HUES48 (cell line): ENCODE measurements at regions not wholly inside any gene's neighbourhood (a gene's known extent, or its start where the extent isn't known, plus 50 kb on each side); places are given as distances from the start of the nearest gene placed in this dataset.
"Not testable (repeated sequence)": the region's sequence is repeated elsewhere in the genome, so short reads cannot be mapped to it uniquely, and the experiment has no call there.

ENCODE experiments used
- H3K27ac ChIP-seq: one replicate; pipeline ENCODE4 v1.7.0; 2013; ENCODE audit warnings: low read depth, low read length, inconsistent platforms
- H3K27me3 ChIP-seq: 2 replicates; pipeline ENCODE4 v1.6.1; 2013; ENCODE audit warnings: mild to moderate bottlenecking, low read length; ENCODE audit not compliant: control insufficient read depth, insufficient read depth
- H3K36me3 ChIP-seq: 2 replicates; pipeline ENCODE4 v1.6.1; 2013; ENCODE audit warnings: low read length; ENCODE audit not compliant: control insufficient read depth, insufficient read depth
- H3K4me1 ChIP-seq: 2 replicates; pipeline ENCODE4 v1.6.1; 2013; ENCODE audit warnings: mild to moderate bottlenecking, low read length; ENCODE audit not compliant: control insufficient read depth, insufficient read depth
- H3K4me3 ChIP-seq: 2 replicates; pipeline ENCODE4 v1.5.1; 2013; ENCODE audit warnings: mild to moderate bottlenecking, low read depth, low read length
- H3K9ac ChIP-seq: 2 replicates; pipeline ENCODE4 v1.6.1; 2013; ENCODE audit warnings: mild to moderate bottlenecking, low read depth, low read length, moderate library complexity
- H3K9me3 ChIP-seq: 2 replicates; pipeline ENCODE4 v1.6.1; 2013; ENCODE audit warnings: low read length; ENCODE audit not compliant: control insufficient read depth, insufficient read depth

DNA sequence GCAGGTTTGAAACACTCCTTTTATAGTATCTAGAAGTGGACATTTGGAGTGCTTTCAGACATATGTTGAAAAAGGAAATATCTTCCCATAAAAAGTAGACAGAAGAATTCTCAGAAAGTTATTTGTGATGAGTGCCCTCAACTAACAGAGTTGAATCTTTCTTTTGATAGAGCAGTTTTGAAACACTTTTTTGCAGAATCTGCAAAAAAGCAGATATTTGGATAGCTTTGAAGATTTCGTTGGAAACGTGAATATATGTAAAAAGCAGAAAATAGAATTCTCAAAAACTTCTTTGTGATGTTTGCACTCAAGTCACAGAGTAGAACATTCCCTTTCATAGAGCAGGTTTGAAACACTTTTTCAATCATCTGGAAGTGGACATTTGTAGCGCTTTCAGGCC, 676.4 kb upstream of the ZNF337 start:
- not testable (repeated sequence) for H3K27ac ChIP-seq, H3K9ac ChIP-seq, H3K4me3 ChIP-seq, H3K4me1 ChIP-seq, H3K36me3 ChIP-seq, H3K27me3 ChIP-seq
- peaks cover 19% of the 10 kb centered on the region; the same call in 1 of the 2 replicates for H3K9me3 ChIP-seq

DNA sequence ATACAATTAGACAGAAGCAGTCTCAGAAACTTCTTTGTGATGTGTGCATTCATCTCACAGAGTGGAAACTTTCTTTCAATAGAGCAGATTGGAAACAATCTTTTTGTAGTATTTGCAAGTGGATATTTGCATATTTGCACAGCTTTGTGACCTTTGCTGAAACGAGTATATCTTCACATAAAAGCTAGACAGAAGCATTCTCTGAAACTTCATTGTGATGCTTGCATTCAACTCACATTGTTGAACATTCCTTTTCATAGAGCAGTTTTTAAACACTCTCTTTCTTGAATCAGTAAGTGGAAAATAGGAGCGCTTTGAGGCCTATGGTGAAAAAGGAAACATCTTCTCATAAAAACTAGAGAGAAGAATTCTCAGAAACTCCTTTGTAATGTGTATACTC, 657.9 kb upstream of the ZNF337 start:
- Histone ChIP-seq H3K9me3 (peaks cover 30% of the 10 kb centered on the region), H3K27ac (no peak overlapping the region), H3K4me1 (no peaks in the 10 kb centered on the region), H3K36me3 (no peaks in the 10 kb centered on the region), H3K9ac (no peak overlapping the region), H3K27me3 (no peaks in the 10 kb centered on the region), H3K4me3 (no peak overlapping the region)

DNA sequence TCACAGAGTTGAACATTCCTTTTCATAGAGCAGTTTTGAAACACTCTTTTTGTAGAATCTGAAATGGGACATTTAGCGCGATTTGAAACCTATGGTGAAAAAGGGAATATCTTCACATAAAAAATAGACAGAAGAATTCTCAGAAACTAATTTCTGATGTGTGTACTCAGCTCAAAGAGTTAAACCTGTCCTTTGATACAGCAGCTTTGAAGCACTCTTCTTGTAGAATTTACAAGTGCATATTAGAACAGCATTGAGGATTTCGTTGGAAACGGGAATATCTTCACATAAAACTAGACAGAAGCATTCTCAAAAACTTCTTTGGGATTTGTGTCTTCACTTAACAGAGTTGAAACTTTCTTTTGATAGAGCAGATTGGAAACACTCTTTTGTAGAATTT, 650.7 kb upstream of the ZNF337 start:
- no peaks in the 10 kb centered on the region for H3K27me3 ChIP-seq
- H3K9me3 ChIP-seq, result peaks cover 9% of the 10 kb centered on the region; the same call in 1 of the 2 replicates
- no peaks in the 10 kb centered on the region for H3K36me3 ChIP-seq
- H3K27ac ChIP-seq, result no peak overlapping the region
- H3K4me3 ChIP-seq, result no peak overlapping the region
- no peaks in the 10 kb centered on the region for H3K4me1 ChIP-seq
- H3K9ac ChIP-seq, result no peak overlapping the region

DNA sequence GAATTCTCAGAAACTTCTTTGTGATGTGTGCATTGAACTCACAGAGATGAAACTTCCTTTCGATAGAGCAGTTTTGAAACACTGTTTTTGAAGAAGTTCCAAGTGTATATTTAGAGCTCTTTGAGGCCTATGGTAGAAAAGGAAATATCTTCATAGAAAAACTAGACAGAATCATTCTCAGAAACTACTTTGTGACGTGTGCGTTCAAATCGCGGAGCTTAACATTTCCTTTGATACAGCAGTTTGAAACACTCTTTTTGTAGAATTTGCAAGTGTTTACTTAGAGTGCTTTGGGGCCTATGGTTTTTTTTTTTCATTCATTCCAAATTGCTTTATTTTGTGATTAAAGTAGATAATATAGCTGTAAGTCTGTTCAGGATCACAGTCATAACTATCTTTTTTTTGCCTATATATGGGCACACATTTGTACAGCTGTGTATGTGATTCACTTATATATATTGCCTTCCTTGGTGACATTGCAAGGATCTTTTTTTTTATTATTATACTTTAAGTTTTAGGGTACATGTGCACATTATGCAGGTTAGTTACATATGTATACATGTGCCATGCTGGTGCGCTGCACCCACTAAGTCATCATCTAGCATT, 643.9 kb upstream of the ZNF337 start:
- not testable (repeated sequence) for H3K9me3 ChIP-seq, H3K4me3 ChIP-seq, H3K27me3 ChIP-seq, H3K9ac ChIP-seq, H3K4me1 ChIP-seq, H3K27ac ChIP-seq, H3K36me3 ChIP-seq

DNA sequence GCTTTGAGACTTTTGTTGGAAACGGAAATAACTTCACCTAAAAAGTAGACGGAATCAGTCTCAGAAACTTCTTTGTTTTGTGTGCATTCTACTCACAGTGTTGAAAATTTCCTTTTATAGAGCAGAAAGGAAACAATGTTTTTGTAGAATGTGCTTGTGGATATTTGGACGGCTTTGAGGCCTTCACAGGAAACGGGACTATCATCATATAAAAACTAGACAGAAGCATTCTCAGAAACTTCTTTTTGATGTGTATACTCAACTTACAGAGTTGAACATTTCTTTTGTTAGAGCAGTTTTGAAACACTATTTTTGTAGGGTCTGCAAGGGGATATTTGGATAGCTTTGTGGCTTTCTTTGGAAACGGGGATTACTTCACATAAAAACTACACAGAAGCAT, 627.5 kb upstream of the ZNF337 start:
- Histone ChIP-seq H3K9ac (no peak overlapping the region), H3K9me3 (no peaks in the 10 kb centered on the region; the same call in 1 of the 2 replicates), H3K27me3 (no peaks in the 10 kb centered on the region), H3K36me3 (no peaks in the 10 kb centered on the region), H3K4me3 (no peak overlapping the region), H3K27ac (no peak overlapping the region), H3K4me1 (no peaks in the 10 kb centered on the region)

DNA sequence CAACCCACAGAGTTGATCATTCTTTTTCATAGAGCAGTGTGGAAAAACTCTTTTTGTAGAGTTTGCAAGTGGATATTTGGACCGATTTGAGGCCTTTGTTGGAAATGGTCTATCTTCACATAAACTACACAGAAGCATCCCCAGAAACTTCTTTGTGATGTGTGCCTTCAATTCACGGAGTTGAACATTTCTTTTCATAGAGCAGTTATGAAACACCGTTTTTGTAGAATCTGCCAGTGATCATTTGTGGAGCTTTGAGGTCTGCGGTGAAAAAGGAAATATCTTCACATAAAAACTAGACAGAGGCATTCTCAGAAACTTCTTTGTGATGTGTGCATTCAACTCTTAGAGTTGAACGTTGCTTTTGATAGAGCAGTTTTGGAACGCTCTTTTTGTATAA, 618.4 kb upstream of the ZNF337 start:
- Histone ChIP-seq H3K4me3 (no peak overlapping the region), H3K4me1 (no peaks in the 10 kb centered on the region), H3K27me3 (no peaks in the 10 kb centered on the region), H3K36me3 (no peaks in the 10 kb centered on the region), H3K9me3 (no peaks in the 10 kb centered on the region), H3K9ac (no peak overlapping the region), H3K27ac (no peak overlapping the region)

DNA sequence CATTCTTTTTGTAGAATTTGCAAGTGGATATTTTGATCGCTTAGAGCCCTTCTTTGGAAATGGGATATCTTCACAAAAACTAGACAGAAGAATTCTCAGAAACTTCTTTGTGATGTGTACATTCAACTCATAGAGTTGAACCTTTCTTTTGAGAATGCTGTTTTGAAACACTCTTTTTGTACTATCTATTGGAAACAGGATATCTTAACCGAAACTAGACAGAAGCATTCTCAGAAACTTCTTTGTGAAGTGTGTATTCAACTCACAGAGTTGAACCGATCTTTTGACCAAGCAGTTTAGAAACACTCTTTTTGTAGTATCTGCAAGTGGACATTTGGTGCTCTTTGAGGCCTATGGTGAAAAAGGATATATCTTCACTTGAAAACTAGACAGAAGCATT, 613.1 kb upstream of the ZNF337 start:
- not testable (repeated sequence) for H3K4me3 ChIP-seq, H3K27me3 ChIP-seq, H3K27ac ChIP-seq, H3K4me1 ChIP-seq, H3K9ac ChIP-seq, H3K36me3 ChIP-seq, H3K9me3 ChIP-seq

DNA sequence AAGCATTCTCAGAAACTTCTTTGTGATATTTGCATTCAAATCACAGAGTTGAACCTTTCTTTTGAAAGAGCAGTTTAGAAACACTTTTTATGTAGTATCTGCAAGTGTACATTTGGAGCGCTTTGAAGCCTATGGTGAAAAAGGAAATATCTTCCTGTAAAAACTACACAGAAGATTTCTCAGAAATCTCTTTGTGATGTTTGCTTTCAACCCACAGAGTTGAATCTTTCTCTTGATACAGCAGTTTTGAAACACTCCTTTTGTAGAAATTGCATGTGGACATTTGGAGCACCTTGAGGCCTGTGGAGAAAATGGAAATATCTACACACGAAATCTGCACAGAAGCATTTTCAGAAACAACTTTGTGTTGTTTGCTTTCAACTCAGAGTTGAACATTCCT, 612.3 kb upstream of the ZNF337 start:
- no peaks in the 10 kb centered on the region; the same call in 1 of the 2 replicates for H3K9me3 ChIP-seq
- H3K27ac ChIP-seq, result no peak overlapping the region
- H3K4me1 ChIP-seq, result no peaks in the 10 kb centered on the region
- H3K4me3 ChIP-seq, result no peak overlapping the region
- no peaks in the 10 kb centered on the region for H3K36me3 ChIP-seq
- H3K27me3 ChIP-seq, result no peaks in the 10 kb centered on the region
- H3K9ac ChIP-seq, result no peak overlapping the region

DNA sequence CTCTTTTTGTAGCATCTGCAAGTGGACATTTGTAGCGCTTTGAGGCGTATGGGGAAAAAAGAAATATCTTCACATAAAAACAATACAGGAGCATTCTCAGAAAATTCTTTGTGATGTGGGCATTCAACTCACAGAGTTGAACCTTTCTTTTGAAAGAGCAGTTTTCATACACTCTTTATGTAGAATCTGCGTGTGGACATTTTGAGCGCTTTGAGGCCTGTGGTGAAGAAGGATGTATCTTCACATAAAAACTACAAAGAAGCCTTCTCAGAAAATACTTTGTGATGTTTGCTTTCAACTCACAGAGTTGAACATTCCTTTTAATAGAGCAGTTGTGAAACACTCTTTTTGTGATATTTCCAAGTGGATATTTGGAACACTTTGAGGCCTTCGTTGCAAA, 598.4 kb upstream of the ZNF337 start:
- H3K4me3 ChIP-seq, result no peak overlapping the region

DNA sequence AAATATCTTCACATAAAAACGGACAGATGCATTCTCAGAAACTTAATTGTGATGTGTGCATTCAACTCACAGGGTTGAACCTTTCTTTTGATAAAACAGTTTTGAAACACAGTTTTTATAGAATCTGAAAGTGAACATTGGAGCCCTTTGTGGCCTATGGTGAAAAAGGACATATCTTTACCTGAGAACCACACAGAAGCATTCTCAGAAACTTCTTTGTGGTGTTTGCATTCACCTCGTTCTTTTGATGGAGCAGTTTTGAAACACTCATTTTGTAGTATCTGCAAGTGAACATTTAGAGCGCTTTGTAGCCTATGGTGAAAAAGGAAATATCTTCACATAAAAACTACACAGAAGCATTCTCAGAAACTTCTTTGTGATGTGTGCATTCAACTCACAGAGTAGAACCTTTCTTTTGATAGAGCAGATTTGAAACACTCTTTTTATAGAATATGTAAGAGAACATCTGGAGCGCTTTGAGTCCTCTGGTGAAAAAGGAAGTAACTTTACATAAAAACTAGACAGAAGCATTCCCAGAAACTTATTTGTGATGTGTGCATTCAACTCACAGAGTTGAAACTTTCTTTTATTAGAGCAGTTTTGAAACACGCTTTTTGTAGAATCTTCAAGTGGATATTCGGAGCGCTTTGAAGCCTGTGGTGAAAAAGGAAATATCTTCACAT, 591.9 kb upstream of the ZNF337 start:
- not testable (repeated sequence) for H3K4me1 ChIP-seq, H3K27me3 ChIP-seq, H3K4me3 ChIP-seq, H3K27ac ChIP-seq, H3K9me3 ChIP-seq, H3K9ac ChIP-seq, H3K36me3 ChIP-seq

More for the DNA sequence above, 598.4 kb upstream of the ZNF337 start:
- Histone ChIP-seq H3K9me3 (no peaks in the 10 kb centered on the region), H3K4me1 (no peaks in the 10 kb centered on the region), H3K27ac (no peak overlapping the region), H3K9ac (no peak overlapping the region), H3K36me3 (no peaks in the 10 kb centered on the region), H3K27me3 (no peaks in the 10 kb centered on the region)

DNA sequence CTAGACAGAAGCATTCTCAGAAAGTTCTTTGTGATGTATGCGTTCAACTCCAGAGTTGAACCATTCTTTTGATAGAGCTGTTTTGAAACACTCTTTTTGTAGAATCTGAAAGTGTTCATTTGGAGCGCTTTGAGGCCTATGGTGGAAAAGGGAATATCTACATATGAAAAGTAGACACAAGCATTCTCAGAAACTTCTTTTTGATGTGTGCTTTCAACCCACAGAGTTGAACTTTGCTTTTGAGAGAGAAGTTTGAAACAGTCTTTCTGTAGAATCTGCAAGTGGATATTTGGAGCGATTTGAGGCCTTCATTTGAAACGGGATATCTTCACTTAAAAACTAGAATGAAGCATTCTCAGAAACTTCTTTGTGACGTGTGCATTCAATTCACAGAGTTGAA, 582.6 kb upstream of the ZNF337 start:
- H3K9me3 ChIP-seq, result no peaks in the 10 kb centered on the region
- no peak overlapping the region for H3K9ac ChIP-seq
- H3K4me3 ChIP-seq, result no peak overlapping the region
- no peaks in the 10 kb centered on the region for H3K36me3 ChIP-seq
- H3K27ac ChIP-seq, result no peak overlapping the region
- H3K27me3 ChIP-seq, result no peaks in the 10 kb centered on the region
- no peaks in the 10 kb centered on the region for H3K4me1 ChIP-seq
